PC-9 (cell line): ENCODE measurements at regions not wholly inside any gene's neighbourhood (a gene's known extent, or its start where the extent isn't known, plus 50 kb on each side); places are given as distances from the start of the nearest gene placed in this dataset.

Source experiments
- BruUV-seq: library from RNA; stranded (reverse); fragments of 400-500 nt; replicated peaks from 2 replicates; lab custom pipeline; 2021; lab: Mats Ljungman, UMichigan
- CTCF ChIA-PET: fragments of 300-600 bp; sonication (Branson Sonifier 250); formaldehyde crosslinking; loops from one replicate; lab custom pipeline; 2022; ENCODE audit warnings: antibody characterized with exemption; lab: Charles Lee
- POLR2A ChIA-PET: fragments of 300-600 bp; sonication (Branson Sonifier 250); formaldehyde crosslinking; loops from one replicate; lab custom pipeline; 2022; ENCODE audit warnings: antibody characterized with exemption; ENCODE audit not compliant: unreplicated experiment; lab: Charles Lee
- DNase-seq, 2 experiments: peaks; one replicate each; pipeline versions ENCODE4 v3.0.0 to v3.0.0-alpha.2; 2015 to 2022; ENCODE audit warnings: mixed read lengths in 1 of 2
- H2AFZ ChIP-seq: fragments of 200-600 bp; sonication (generic); 2 replicates; pipeline ENCODE4 v1.8.1; 2017; ENCODE audit warnings: antibody characterized with exemption
- H3F3A ChIP-seq: fragments of 200-600 bp; sonication (generic); 2 replicates; pipeline ENCODE4 v1.8.1; 2017; ENCODE audit warnings: antibody characterized with exemption, mild to moderate bottlenecking, low read depth; ENCODE audit not compliant: insufficient read depth
- H3K27ac ChIP-seq: fragments of 200-600 bp; sonication (generic); 2 replicates; pipeline ENCODE4 v1.6.1; 2016; ENCODE audit warnings: mixed run types
- H3K27me3 ChIP-seq: fragments of 200-600 bp; sonication (generic); 2 replicates; pipeline ENCODE4 v1.6.1; 2016; ENCODE audit warnings: low read depth, mixed run types; ENCODE audit not compliant: insufficient read depth
- H3K36me3 ChIP-seq: fragments of 200-600 bp; sonication (generic); 2 replicates; pipeline ENCODE4 v1.6.1; 2016; ENCODE audit warnings: low read depth, mixed run types
- H3K4me1 ChIP-seq: fragments of 200-600 bp; sonication (generic); replicated peaks from 2 replicates; pipeline ENCODE4 v1.6.1; 2016; ENCODE audit warnings: mixed run types; ENCODE audit not compliant: insufficient read depth
- H3K4me2 ChIP-seq: fragments of 200-600 bp; sonication (generic); 2 replicates; pipeline ENCODE4 v1.6.1; 2017; ENCODE audit warnings: mixed run types
- H3K4me3 ChIP-seq: fragments of 200-600 bp; sonication (generic); 2 replicates; pipeline ENCODE4 v1.6.1; 2016; ENCODE audit warnings: mixed run types
- H3K79me2 ChIP-seq: fragments of 200-600 bp; sonication (generic); 2 replicates; pipeline ENCODE4 v1.6.1; 2017; ENCODE audit warnings: low read depth, mixed run types
- H3K9me2 ChIP-seq: fragments of 200-600 bp; sonication (generic); 2 replicates; pipeline ENCODE4 v1.8.1; 2017; ENCODE audit warnings: mild to moderate bottlenecking; ENCODE audit not compliant: insufficient read depth
- H3K9me3 ChIP-seq: fragments of 200-600 bp; sonication (generic); 2 replicates; pipeline ENCODE4 v1.8.1; 2016; ENCODE audit warnings: low read depth; ENCODE audit not compliant: insufficient read depth
- H4K20me1 ChIP-seq: fragments of 200-600 bp; sonication (generic); 2 replicates; pipeline ENCODE4 v1.8.1; 2017; ENCODE audit not compliant: insufficient read depth
- CTCF ChIP-seq: fragments of 200-600 bp; sonication (generic); conservative IDR thresholded peaks from 2 replicates; pipeline ENCODE4 v1.6.1; 2017; ENCODE audit warnings: mixed run types, antibody characterized with exemption, mild to moderate bottlenecking, moderate library complexity
- EZH2 ChIP-seq: fragments of 200-600 bp; sonication (generic); IDR thresholded peaks from 2 replicates; pipeline ENCODE4 v1.8.0; 2017; ENCODE audit warnings: antibody characterized with exemption, low read depth
- intact Hi-C: fragments of 100-400 bp; cut with micrococcal nuclease; formaldehyde crosslinking; loops from one replicate; pipeline ENCODE4 v1.10.0; 2022; ENCODE audit not compliant: unreplicated experiment

DNA sequence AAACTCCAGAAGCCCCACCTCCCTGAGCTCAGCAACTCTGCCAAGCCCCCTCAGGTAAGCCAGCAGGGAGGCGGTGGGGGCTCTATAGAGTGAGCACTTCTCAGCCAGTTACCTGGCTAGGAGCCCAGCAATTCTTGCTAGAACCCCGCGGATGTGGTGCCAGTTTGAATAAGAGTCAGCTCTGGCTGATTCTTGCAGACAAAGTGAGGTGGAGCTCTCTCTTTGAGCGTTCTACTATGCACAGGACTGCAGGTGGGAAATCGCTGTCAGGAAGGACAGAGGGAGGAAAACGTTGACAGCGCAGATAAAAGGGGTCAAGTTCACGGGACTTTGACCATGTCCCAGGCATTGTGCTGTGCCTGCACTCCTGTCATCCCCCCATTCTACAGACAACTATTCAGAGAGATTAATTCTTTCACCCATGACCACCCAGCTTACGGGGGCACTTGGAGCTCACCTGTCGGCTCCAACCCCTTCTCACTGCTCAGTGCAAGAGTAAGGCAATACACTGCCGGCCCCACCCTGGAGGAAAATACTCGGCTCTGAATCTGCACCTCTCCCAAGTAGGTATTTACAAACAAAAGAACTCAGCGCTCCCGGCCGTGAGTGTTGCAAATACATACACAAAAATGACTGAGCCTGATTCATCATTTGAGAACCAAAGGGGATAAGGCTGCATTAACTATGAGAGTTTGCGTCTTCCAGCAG lies 92.9 kb downstream of the ANKRD60 start:
- H3K79me2 ChIP-seq: no peaks in the 10 kb centered on the region
- intact Hi-C loops: no loop called here
- H3F3A ChIP-seq: peaks cover 49% of the 10 kb centered on the region
- H3K9me3 ChIP-seq: no peaks in the 10 kb centered on the region; the same call in 1 of the 2 replicates
- H2AFZ ChIP-seq: peak overlapping the region; percentile 64
- H3K4me3 ChIP-seq: peak overlapping the region; percentile 40; the same call in 1 of the 2 replicates
- H4K20me1 ChIP-seq: no peaks in the 10 kb centered on the region
- peak overlapping the region; percentile 75 for H3K4me2 ChIP-seq
- TF ChIP-seq EZH2: no peak
- no peak for TF ChIP-seq CTCF
- H3K27me3 ChIP-seq: no peaks in the 10 kb centered on the region
- H3K9me2 ChIP-seq: no peaks in the 10 kb centered on the region
- peaks cover 71% of the 10 kb centered on the region for H3K4me1 ChIP-seq
- H3K27ac ChIP-seq: peak overlapping the region; percentile 74
- POLR2A ChIA-PET: interaction anchor here (0.5 to 0.6 kb wide), 4 partner anchors 11 to 380 kb away, joined by 3 to 7 read pairs (median 4); partner anchors contain the start of gene APCDD1L
- CTCF ChIA-PET: interaction anchor here (0.5 to 1.6 kb wide), 3 partner anchors 14 to 509 kb away, joined by 3 to 4 read pairs (median 4); no protein-coding TSS in a partner anchor
- no peaks in the 10 kb centered on the region for H3K36me3 ChIP-seq
- no TSS peak for BruUV-seq
- DNase-seq: peak; percentile 53 to 86

DNA sequence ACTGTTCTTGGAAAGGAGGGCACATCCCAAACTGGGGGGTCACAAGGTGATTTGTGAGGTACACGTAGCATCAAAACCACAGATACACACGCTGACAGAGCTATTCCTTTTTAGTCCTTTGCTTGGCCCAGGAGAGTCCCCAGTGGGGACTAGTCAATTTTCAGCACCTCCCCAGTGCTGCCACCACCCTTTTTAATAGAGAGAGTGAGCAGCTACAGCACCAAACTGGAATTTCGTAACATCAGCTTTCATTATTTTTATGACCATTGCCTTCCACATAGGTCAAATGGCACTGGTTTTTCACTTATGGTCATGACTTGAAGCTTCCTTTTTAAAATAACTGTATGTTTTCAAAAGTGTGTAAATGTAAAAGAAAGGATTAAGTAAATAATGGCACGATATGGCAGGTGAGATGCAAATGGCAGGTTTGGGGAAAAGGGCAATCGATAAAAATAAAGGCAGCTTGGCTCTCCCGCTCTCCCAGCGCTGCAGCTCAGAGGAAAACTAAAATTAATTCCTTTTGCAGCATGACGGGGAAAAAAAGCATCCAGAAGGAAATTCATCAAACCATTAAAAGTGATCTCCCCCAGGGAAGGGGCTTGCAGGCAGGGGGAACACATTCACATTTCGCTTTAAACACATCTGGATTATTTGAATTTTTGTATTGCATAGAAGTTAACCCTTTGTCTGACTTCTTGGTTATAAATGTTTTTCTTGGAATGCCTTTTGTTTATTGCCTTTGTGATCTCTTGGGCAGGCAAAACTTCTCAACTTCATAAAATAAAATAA lies 95.2 kb downstream of the ANKRD60 start:
- no TSS peak for BruUV-seq
- Histone ChIP-seq H3K36me3 (no peaks in the 10 kb centered on the region), H3K4me1 (peaks cover 89% of the 10 kb centered on the region), H3K27me3 (no peaks in the 10 kb centered on the region), H3F3A (peaks cover 63% of the 10 kb centered on the region), H4K20me1 (no peaks in the 10 kb centered on the region), H3K9me2 (no peaks in the 10 kb centered on the region), H3K4me3 (peak overlapping the region; percentile 35; the same call in 1 of the 2 replicates), H2AFZ (no peak overlapping the region), H3K27ac (peak overlapping the region; percentile 87), H3K79me2 (0 out of 2 replicates have a peak, but pooled peaks cover 9% of the 10 kb centered on the region), H3K9me3 (no peaks in the 10 kb centered on the region), H3K4me2 (peak overlapping the region; percentile 76)
- CTCF ChIA-PET: interaction anchor here (1.0 kb wide), 1 partner anchor 47 kb away, joined by 8 read pairs; no protein-coding TSS in a partner anchor
- peak in 1 of 2 experiments; percentile 75 for DNase-seq
- TF ChIP-seq EZH2 (no peak), CTCF (no peak)
- POLR2A ChIA-PET: interaction anchor here (0.5 kb wide), 1 partner anchor 437 kb away, joined by 4 read pairs; no protein-coding TSS in a partner anchor
- intact Hi-C loops: loop anchor here (2.0 kb wide), 2 partner anchors 46 kb away; no protein-coding TSS in a partner anchor
